Breast epithelium (tissue), 4 donors: ENCODE measurements at regions not wholly inside any gene's neighbourhood (a gene's known extent, or its start where the extent isn't known, plus 50 kb on each side); places are given as distances from the start of the nearest gene placed in this dataset.
"Not testable (repeated sequence)": the region's sequence is repeated elsewhere in the genome, so short reads cannot be mapped to it uniquely, and the experiment has no call there.

ENCODE experiments used
- DNase-seq, 2 donors: peaks; one replicate each; pipeline ENCODE4 v3.0.0-alpha.2; 2019; ENCODE audit warnings: low spot score in 2 of 2
- H3K27ac ChIP-seq, 2 donors: fragments of 200-600 bp; sonication (generic) in 1 of 2; one replicate each; pipeline ENCODE4 v1.5.1; 2016 to 2019; ENCODE audit warnings: mild to moderate bottlenecking in 1 of 2
- H3K27me3 ChIP-seq, 2 donors: fragments of 200-600 bp; sonication (generic) in 1 of 2; one replicate each; pipeline versions ENCODE4 v1.5.1 to v1.6.0; 2017 to 2019; ENCODE audit warnings: control low read depth in 1 of 2, mild to moderate bottlenecking in 1 of 2
- H3K36me3 ChIP-seq: fragments of 200-600 bp; one replicate; pipeline ENCODE4 v1.5.1; 2019
- H3K4me1 ChIP-seq, 2 donors: fragments of 200-600 bp; sonication (generic); one replicate each; pipeline ENCODE4 v1.5.1; 2016 to 2019; ENCODE audit warnings: control low read depth in 1 of 2
- H3K4me3 ChIP-seq, 3 donors: fragments of 200-600 bp; sonication (generic); 1 replicate in 2 of 3; 2 replicates in 1 of 3; pipeline ENCODE4 v1.5.1; 2016 to 2019; ENCODE audit warnings: mild to moderate bottlenecking in 3 of 3, moderate library complexity in 2 of 3
- H3K9me3 ChIP-seq, 2 donors: fragments of 200-600 bp; sonication (generic) in 1 of 2; one replicate each; pipeline ENCODE4 v1.5.1; 2016 to 2019; ENCODE audit warnings: control low read depth in 1 of 2
- CTCF ChIP-seq, 3 donors: fragments of 450-650 bp; IDR thresholded peaks; one replicate each; pipeline ENCODE4 v1.5.1; 2016 to 2017; ENCODE audit warnings: antibody characterized with exemption in 3 of 3, mild to moderate bottlenecking in 3 of 3, moderate library complexity in 3 of 3
- POLR2A ChIP-seq: fragments of 450-650 bp; IDR thresholded peaks from one replicate; pipeline ENCODE4 v1.6.1; 2016; ENCODE audit warnings: antibody characterized with exemption, mild to moderate bottlenecking, moderate library complexity
- POLR2AphosphoS5 ChIP-seq, 3 donors: sonication (generic); formaldehyde crosslinking; IDR thresholded peaks; one replicate each; pipeline ENCODE4 v1.6.1; 2017; ENCODE audit warnings: antibody characterized with exemption in 3 of 3
- intact Hi-C: fragments of 100-400 bp; cut with DNase I; formaldehyde crosslinking; loops from one replicate; pipeline ENCODE4 v1.15.1; 2023; ENCODE audit warnings: low total_unique reads

GRCh38 chr11:23769214-23769613, 727.6 kb upstream of the LUZP2 start:
- peaks cover 0 to 11% of the 10 kb centered on the region in 2 donors for H3K9me3 ChIP-seq
- intact Hi-C loops: no loop called here
- TF ChIP-seq POLR2A (no peak), POLR2AphosphoS5 (IDR thresholded peaks at IDR 0.05) (no peak), CTCF (IDR thresholded peaks at IDR 0.05) (no peak)
- DNase-seq: no peak
- H3K27me3 ChIP-seq: no peaks in the 10 kb centered on the region
- H3K4me1 ChIP-seq: no peaks in the 10 kb centered on the region
- H3K36me3 ChIP-seq: no peaks in the 10 kb centered on the region
- no peak overlapping the region for H3K4me3 ChIP-seq
- H3K27ac ChIP-seq: no peak overlapping the region

GRCh38 chr11:23772081-23772480, 724.8 kb upstream of the LUZP2 start:
- no peaks in the 10 kb centered on the region for H3K36me3 ChIP-seq
- H3K4me1 ChIP-seq: no peaks in the 10 kb centered on the region
- H3K27me3 ChIP-seq: no peaks in the 10 kb centered on the region
- H3K9me3 ChIP-seq: peaks cover 0 to 11% of the 10 kb centered on the region in 2 donors
- intact Hi-C loops: no loop called here
- TF ChIP-seq POLR2A: no peak
- TF ChIP-seq POLR2AphosphoS5 (IDR thresholded peaks at IDR 0.05): no peak
- TF ChIP-seq CTCF (IDR thresholded peaks at IDR 0.05): no peak
- no peak for DNase-seq
- no peak overlapping the region for H3K4me3 ChIP-seq
- no peak overlapping the region for H3K27ac ChIP-seq

- DNase-seq: no peak
- Histone ChIP-seq H3K27ac (no peak overlapping the region), H3K4me3 (no peak overlapping the region), H3K4me1 (no peaks in the 10 kb centered on the region), H3K27me3 (no peaks in the 10 kb centered on the region), H3K36me3 (no peaks in the 10 kb centered on the region), H3K9me3 (no peaks in the 10 kb centered on the region)
- no peak for TF ChIP-seq POLR2AphosphoS5 (IDR thresholded peaks at IDR 0.05)
- TF ChIP-seq POLR2A: no peak
- intact Hi-C loops: no loop called here
Observed at GRCh38 chr11:23778971-23779370, 717.9 kb upstream of the LUZP2 start.

- intact Hi-C loops: no loop called here
- H3K9me3 ChIP-seq: no peaks in the 10 kb centered on the region
- DNase-seq: no peak
- no peaks in the 10 kb centered on the region for H3K4me1 ChIP-seq
- TF ChIP-seq POLR2AphosphoS5 (IDR thresholded peaks at IDR 0.05): no peak
- no peak for TF ChIP-seq POLR2A
- TF ChIP-seq CTCF (IDR thresholded peaks at IDR 0.05): no peak
- H3K27me3 ChIP-seq: no peaks in the 10 kb centered on the region
- H3K27ac ChIP-seq: no peak overlapping the region
- no peaks in the 10 kb centered on the region for H3K36me3 ChIP-seq
- no peak overlapping the region for H3K4me3 ChIP-seq
Observed at GRCh38 chr11:23780231-23780630, 716.6 kb upstream of the LUZP2 start.

- Histone ChIP-seq H3K27ac (no peak overlapping the region), H3K4me1 (no peaks in the 10 kb centered on the region), H3K27me3 (no peaks in the 10 kb centered on the region), H3K9me3 (no peaks in the 10 kb centered on the region), H3K4me3 (no peak overlapping the region), H3K36me3 (no peaks in the 10 kb centered on the region)
- no peak for TF ChIP-seq POLR2AphosphoS5 (IDR thresholded peaks at IDR 0.05)
- DNase-seq: no peak
- intact Hi-C loops: no loop called here
Observed at GRCh38 chr11:23781803-23782560, 714.9 kb upstream of the LUZP2 start.

- H3K36me3 ChIP-seq, H3K27ac ChIP-seq, H3K4me1 ChIP-seq, H3K9me3 ChIP-seq, intact Hi-C loops, H3K4me3 ChIP-seq, DNase-seq, H3K27me3 ChIP-seq: not testable (repeated sequence)
Observed at GRCh38 chr11:23786974-23787373, 709.9 kb upstream of the LUZP2 start.
